Dendritic cell treated with granulocyte-macrophage colony-stimulating factor and Interleukin-4, amounts not matched to agents 40 ng/mL and 50 ng/mL, for 4 days (primary cell): ENCODE measurements at regions not wholly inside any gene's neighbourhood (a gene's known extent, or its start where the extent isn't known, plus 50 kb on each side); places are given as distances from the start of the nearest gene placed in this dataset.

Source experiments
- H3K27ac Mint-ChIP-seq: one replicate; pipeline ENCODE4 v1.8.0; 2022; ENCODE audit warnings: mild to moderate bottlenecking, mixed read lengths
- H3K27me3 Mint-ChIP-seq: one replicate; pipeline ENCODE4 v1.8.0; 2022; ENCODE audit warnings: mild to moderate bottlenecking, mixed read lengths
- H3K36me3 Mint-ChIP-seq: one replicate; pipeline ENCODE4 v1.8.0; 2022; ENCODE audit warnings: low read depth, mixed read lengths
- H3K4me1 Mint-ChIP-seq: one replicate; pipeline ENCODE4 v1.8.0; 2022; ENCODE audit warnings: low read depth, mixed read lengths
- H3K4me3 Mint-ChIP-seq: one replicate; pipeline ENCODE4 v1.8.0; 2022; ENCODE audit warnings: mild to moderate bottlenecking, moderate library complexity, mixed read lengths
- H3K9me3 Mint-ChIP-seq: one replicate; pipeline ENCODE4 v1.8.0; 2022; ENCODE audit warnings: mixed read lengths
- intact Hi-C: fragments of 100-400 bp; cut with micrococcal nuclease; formaldehyde crosslinking; loops from one replicate; pipeline ENCODE4 v1.15.0; 2022

DNA sequence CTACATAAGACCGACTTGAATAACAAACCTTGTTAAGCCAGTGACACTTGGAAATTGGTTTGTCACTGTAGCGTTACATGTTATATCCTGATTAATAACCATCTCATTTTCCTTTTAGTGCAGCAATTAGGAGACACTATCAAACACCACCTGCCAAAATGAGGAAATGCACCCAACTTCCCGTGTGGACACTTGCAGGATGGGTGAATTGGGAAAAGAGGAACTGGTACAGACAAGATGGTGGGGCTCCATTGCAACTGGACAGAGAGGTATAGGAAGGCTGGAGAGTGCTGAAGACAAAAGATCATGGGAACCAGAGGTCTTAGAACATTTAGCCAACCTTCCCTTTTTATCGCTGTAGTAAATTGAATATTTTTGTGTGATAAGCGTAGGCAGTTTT, 816.3 kb upstream of the HS6ST1 start:
- Mint-ChIP-seq H3K27ac (no peak overlapping the region), H3K4me3 (no peak overlapping the region), H3K36me3 (no peaks in the 10 kb centered on the region), H3K27me3 (no peaks in the 10 kb centered on the region), H3K9me3 (peaks cover 9% of the 10 kb centered on the region), H3K4me1 (no peaks in the 10 kb centered on the region)
- intact Hi-C loops, result no loop called here

DNA sequence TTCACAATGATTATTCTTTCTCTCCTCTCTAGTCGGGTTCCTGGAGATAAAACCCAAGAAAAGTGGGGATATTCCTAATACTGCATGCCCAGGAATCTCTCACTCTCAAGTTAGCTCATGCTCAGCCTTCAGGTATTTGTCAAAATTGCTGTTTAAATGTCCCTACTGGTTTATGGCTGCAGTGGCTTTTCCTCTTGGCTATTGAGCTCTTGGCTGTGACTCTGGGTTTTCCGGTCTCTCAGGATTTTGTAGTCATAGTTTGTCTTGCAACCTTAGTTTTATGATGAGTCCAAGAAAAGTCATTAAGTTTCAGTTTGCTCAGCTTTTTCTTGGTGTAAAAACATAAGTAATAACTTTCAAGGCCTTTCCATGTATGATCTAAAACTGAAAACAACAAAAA, 820.7 kb upstream of the HS6ST1 start:
- Mint-ChIP-seq H3K27ac (no peak overlapping the region), H3K4me3 (no peak overlapping the region), H3K36me3 (no peaks in the 10 kb centered on the region), H3K27me3 (no peaks in the 10 kb centered on the region), H3K9me3 (peaks cover 9% of the 10 kb centered on the region), H3K4me1 (no peaks in the 10 kb centered on the region)
- intact Hi-C loops, result no loop called here

DNA sequence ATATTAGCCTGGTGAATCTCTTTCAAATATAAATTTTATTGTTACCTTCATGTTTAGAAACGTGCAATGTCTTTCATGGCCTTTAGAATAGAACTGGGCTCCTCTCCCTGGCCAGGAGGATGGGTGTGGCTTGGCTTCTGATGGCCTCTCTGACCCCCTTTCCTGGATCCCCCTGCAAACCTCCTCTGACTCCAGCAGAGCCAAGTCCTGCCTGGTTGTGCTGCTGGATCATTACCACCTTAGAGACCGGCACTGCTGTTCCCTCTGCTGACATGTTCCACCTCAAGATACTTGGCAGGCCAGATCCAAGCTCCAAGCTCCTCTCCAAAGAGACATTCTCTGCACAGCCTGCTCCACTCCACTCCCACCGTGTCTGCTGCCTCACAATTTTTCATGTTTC, 823.8 kb upstream of the HS6ST1 start:
- H3K27ac Mint-ChIP-seq, result no peak overlapping the region
- intact Hi-C loops, result no loop called here
- H3K36me3 Mint-ChIP-seq, result no peaks in the 10 kb centered on the region
- no peaks in the 10 kb centered on the region for H3K9me3 Mint-ChIP-seq
- H3K4me1 Mint-ChIP-seq, result no peaks in the 10 kb centered on the region
- H3K27me3 Mint-ChIP-seq, result no peaks in the 10 kb centered on the region
- H3K4me3 Mint-ChIP-seq, result no peak overlapping the region

DNA sequence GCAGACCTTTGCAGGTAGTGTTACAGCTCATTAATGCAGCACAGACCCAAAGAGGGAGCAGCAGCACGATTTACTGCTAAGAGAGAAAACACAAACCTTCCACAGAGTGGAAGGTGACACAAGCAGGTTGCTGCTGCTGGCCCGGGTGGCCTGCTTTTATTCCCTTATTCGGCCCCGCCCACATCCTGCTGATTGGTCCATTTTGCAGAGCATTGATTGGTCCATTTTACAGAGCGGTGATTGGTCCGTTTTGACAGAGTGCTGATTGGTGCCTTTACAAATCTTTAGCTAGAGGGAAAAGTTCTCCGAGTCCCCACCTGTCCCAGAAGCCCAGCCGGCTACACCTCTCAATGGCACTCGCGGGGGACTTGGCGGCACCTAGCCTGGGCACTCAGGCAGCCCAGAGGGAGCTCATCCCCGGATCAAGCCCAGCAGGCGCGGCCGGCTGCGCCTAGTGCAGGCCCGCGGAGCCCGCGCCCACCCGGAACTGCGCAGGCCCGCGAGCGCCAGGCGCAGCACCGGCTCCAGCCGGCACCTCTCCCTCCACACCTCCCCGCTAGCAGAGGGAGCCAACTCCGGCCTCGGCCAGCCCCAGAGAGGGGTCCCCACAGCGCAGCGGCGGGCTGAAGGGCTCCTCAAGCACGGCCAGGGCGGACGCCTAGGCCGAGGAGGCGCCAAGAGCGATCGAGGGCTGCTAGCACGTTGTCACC, 825.6 kb upstream of the HS6ST1 start:
- H3K4me1 Mint-ChIP-seq, result no peaks in the 10 kb centered on the region
- peaks cover 3% of the 10 kb centered on the region for H3K9me3 Mint-ChIP-seq
- no peak overlapping the region for H3K27ac Mint-ChIP-seq
- H3K36me3 Mint-ChIP-seq, result no peaks in the 10 kb centered on the region
- no peak overlapping the region for H3K4me3 Mint-ChIP-seq
- intact Hi-C loops, result no loop called here
- no peaks in the 10 kb centered on the region for H3K27me3 Mint-ChIP-seq

DNA sequence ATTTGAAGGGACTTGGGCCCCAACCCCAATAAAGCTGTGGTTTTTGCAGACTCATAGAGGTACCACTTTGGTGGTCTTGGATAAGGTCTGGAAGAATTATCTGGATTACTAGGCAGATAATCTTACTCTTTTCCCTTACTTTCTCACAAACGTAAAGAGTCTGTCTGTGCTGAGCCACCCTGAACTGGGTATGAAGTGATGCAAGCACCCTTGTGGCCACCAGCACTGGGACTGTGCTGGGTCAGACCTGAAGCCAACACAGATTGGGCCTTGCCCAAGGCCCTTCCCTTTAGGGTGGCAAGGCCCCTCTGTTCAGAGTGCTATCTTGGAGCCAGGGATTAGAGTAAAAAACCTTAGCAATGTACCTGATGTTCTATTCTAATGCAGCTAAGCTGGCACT, 827.0 kb upstream of the RAB6C start:
- Mint-ChIP-seq H3K36me3 (no peaks in the 10 kb centered on the region), H3K27me3 (no peaks in the 10 kb centered on the region), H3K9me3 (peaks cover 20% of the 10 kb centered on the region), H3K4me1 (no peaks in the 10 kb centered on the region), H3K27ac (no peak overlapping the region), H3K4me3 (no peak overlapping the region)
- intact Hi-C loops, result no loop called here

DNA sequence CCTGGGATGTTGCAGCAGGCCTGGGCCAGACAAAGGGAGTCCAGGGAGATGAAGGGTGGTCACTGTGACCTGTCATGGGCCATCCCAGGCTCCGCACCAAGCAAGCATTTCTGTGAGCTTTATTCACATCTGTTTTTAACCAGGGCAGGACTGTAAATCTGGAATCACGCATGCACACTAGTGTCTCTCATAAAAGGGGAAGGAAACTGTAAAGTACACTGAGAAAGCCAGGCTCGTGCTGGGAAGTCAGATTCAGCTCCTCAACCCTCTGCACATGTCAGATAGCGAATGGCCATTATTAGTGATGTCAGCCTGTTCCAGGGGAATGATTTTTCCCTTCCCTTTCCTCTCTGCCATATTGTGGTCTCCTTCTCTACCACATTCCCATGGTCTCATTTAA, 818.6 kb upstream of the RAB6C start:
- H3K27me3 Mint-ChIP-seq, result no peaks in the 10 kb centered on the region
- H3K9me3 Mint-ChIP-seq, result no peaks in the 10 kb centered on the region
- H3K4me1 Mint-ChIP-seq, result no peaks in the 10 kb centered on the region
- no peaks in the 10 kb centered on the region for H3K36me3 Mint-ChIP-seq
- H3K4me3 Mint-ChIP-seq, result no peak overlapping the region
- intact Hi-C loops, result no loop called here
- H3K27ac Mint-ChIP-seq, result no peak overlapping the region

DNA sequence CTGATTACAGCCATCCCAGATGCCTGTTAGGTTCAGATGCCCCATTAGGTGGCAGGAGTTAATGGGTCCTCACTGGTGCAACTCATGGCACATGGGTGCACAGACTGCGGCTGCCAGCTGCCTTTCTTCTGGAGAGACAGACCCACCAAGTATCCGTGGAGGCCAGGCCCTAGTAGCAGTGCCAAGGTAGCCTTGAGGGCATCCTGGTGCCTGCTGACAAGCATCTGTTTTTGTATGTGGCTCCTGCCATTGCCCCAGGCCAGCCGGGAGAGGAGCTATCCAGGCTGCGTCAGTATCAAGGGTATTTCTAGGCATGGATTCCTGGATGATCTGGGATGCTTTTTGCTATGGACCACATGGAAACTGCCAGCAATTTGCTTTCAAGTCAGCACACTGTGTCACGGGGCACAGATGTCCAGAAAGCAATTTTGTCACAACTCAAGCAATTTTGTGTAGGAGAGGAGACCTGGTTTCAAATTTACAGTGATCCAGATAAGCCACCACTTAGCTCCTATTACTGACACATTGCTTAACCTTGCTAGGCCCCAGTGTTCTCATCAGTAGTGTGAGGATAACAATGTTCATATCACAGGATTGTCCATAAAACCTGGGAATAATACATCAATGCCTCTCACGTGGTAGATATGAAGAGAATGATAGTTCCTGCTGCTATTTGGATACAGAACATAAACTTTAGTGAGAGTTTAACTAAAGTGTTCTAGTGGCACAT, 815.1 kb upstream of the RAB6C start:
- H3K27ac Mint-ChIP-seq, result no peak overlapping the region
- no peaks in the 10 kb centered on the region for H3K27me3 Mint-ChIP-seq
- H3K4me3 Mint-ChIP-seq, result no peak overlapping the region
- intact Hi-C loops, result no loop called here
- H3K9me3 Mint-ChIP-seq, result no peaks in the 10 kb centered on the region
- H3K36me3 Mint-ChIP-seq, result no peaks in the 10 kb centered on the region
- H3K4me1 Mint-ChIP-seq, result no peaks in the 10 kb centered on the region

DNA sequence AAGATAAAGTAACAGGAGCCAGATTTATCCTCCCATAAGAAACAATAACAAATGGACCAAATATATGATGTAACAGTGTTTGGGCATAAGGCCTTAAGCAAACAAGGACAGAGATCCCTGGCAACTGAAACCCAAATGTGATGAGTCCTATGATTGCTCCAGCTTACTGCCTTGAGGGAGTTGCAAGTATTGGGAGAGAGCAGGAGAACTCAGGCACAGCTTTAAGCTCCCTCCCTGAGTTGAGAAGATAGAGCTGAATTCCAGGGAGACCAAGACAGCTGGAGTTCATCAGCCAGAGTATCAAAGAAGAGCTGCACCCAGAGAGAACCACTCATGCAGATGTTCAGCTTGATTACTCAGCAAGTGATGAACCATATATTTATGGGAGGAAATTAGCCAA, 814.5 kb upstream of the RAB6C start:
- H3K27ac Mint-ChIP-seq, result no peak overlapping the region
- H3K9me3 Mint-ChIP-seq, result no peaks in the 10 kb centered on the region
- no peak overlapping the region for H3K4me3 Mint-ChIP-seq
- no peaks in the 10 kb centered on the region for H3K36me3 Mint-ChIP-seq
- no peaks in the 10 kb centered on the region for H3K4me1 Mint-ChIP-seq
- H3K27me3 Mint-ChIP-seq, result no peaks in the 10 kb centered on the region
- intact Hi-C loops, result no loop called here

DNA sequence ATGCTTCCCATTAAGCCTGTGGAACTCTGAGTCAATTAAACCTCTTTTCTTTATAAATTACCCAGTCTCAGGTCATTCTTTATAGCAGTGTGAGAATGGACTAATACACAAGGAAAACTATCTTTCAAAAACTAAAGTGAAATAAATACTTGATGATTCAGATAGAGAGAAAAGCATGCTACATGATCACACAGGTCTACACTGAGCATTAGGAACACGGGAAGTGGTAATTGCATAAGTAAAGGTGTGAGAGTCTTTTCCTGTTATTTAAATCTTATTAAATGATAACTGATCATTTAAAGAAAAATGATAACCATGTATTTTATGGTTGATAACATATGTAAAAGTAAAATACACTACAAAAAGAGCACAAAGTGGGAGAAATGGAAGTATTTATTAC, 812.0 kb upstream of the RAB6C start:
- intact Hi-C loops, result no loop called here
- no peaks in the 10 kb centered on the region for H3K9me3 Mint-ChIP-seq
- no peaks in the 10 kb centered on the region for H3K36me3 Mint-ChIP-seq
- H3K4me1 Mint-ChIP-seq, result no peaks in the 10 kb centered on the region
- H3K27me3 Mint-ChIP-seq, result no peaks in the 10 kb centered on the region
- no peak overlapping the region for H3K4me3 Mint-ChIP-seq
- H3K27ac Mint-ChIP-seq, result no peak overlapping the region

DNA sequence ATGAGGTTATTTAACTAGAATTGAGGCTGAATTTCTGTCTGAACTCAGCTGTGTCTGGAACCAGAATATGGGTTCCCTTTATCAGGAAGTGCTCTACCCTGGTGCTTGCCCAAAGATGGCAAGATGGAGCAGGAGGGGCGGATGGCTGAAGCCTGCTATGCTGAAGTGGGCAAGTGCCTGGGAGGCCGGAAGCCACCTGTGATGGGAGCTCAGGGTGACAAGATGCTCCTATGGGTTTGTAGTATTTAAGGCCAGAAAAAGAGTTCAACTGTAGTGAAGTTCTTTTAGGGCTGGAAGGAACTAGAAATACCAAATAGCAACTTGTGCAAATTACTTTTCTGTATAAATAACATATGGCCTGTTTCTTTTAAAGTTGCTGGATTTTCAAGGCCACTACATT, 808.9 kb upstream of the RAB6C start:
- Mint-ChIP-seq H3K9me3 (no peaks in the 10 kb centered on the region), H3K4me3 (no peak overlapping the region), H3K36me3 (no peaks in the 10 kb centered on the region), H3K27ac (no peak overlapping the region), H3K4me1 (no peaks in the 10 kb centered on the region), H3K27me3 (no peaks in the 10 kb centered on the region)
- intact Hi-C loops, result no loop called here

DNA sequence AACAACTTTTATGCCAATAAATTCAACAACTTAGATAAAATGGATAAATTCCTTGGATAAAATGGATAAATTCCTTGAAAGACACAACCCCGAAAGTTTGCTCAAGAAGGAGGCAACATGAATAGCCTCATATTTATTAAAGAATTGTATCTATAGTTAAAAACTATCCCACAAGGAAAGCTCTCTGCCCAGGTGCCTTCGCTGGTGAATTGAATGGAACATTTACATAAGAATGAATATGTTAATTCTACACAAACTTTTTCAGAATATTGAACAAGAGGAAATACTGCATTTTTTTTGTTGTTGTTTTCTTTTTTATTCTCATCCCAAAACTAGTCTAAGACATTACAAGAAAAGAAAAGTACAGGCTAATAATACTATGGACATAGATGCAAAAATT, 805.3 kb upstream of the RAB6C start:
- intact Hi-C loops, result no loop called here
- H3K4me1 Mint-ChIP-seq, result no peaks in the 10 kb centered on the region

DNA sequence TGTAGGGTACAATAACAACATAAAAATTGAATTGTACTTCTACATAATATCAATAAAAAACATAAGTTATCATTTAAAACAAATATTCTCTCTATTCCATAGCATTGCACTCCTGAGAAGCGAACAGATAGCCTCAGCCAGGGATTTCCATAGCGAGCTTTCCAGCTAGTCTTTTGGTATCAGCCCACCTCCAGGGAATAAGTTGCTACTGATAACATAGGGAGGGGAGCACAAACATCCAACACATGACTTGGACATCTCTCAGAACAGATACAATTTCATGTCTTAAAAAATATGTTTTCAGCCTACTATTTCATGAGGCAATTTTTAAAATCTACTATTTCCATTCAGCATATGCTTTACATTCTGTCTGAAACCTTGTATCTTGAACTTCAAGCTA, 804.4 kb upstream of the RAB6C start:
- intact Hi-C loops, result no loop called here
- no peaks in the 10 kb centered on the region for H3K9me3 Mint-ChIP-seq
- H3K27ac Mint-ChIP-seq, result no peak overlapping the region
- no peak overlapping the region for H3K4me3 Mint-ChIP-seq
- H3K27me3 Mint-ChIP-seq, result no peaks in the 10 kb centered on the region
- no peaks in the 10 kb centered on the region for H3K4me1 Mint-ChIP-seq
- H3K36me3 Mint-ChIP-seq, result no peaks in the 10 kb centered on the region

More for the DNA sequence above, 805.3 kb upstream of the RAB6C start:
- no peaks in the 10 kb centered on the region for H3K36me3 Mint-ChIP-seq
- H3K4me3 Mint-ChIP-seq, result no peak overlapping the region
- H3K27me3 Mint-ChIP-seq, result no peaks in the 10 kb centered on the region
- no peak overlapping the region for H3K27ac Mint-ChIP-seq
- no peaks in the 10 kb centered on the region for H3K9me3 Mint-ChIP-seq

DNA sequence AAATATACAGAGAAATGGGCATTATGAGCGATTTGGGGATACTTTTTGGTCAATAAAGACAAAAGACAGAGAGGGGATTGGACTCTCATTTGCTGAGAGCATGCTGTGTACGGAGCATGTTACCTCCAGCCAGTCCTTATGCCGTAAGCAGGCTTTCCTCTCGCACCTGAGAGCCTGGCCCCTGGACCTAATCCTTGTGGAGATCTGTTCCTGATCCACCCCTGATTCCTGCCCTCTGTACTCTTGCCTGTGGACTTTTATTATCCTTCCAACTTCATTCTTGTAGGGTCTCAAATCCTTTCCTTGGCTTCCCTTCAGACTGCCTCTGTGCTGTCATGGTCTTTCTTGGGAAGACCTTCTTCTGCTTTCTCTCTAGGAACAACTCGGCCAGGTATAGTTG, 803.1 kb upstream of the RAB6C start:
- H3K4me3 Mint-ChIP-seq, result no peak overlapping the region
- H3K36me3 Mint-ChIP-seq, result no peaks in the 10 kb centered on the region
- no peaks in the 10 kb centered on the region for H3K4me1 Mint-ChIP-seq
- H3K27me3 Mint-ChIP-seq, result no peaks in the 10 kb centered on the region
- H3K27ac Mint-ChIP-seq, result no peak overlapping the region
- H3K9me3 Mint-ChIP-seq, result no peaks in the 10 kb centered on the region
- intact Hi-C loops, result no loop called here

DNA sequence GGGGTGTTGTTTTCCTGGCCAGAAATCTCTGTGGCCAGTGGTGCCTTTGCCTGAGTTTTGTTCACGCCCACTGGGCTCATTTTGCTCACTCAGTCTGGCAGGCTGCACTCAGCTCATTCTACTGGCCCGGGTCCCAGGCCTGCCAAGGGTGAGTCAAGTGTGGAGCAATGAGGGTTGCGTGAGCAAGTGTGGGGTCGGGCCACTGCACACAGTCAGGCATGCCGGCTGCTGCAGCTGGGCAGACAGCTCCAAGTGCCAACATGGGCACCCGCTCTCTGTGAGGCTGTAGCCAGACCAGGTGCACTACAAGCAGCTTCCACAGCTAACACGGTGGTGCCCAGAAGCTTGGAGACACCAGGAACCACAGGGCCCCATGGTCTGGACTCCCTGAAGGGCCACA, 801.1 kb upstream of the RAB6C start:
- peaks cover 4% of the 10 kb centered on the region for H3K27me3 Mint-ChIP-seq
- intact Hi-C loops, result no loop called here
- no peak overlapping the region for H3K27ac Mint-ChIP-seq
- H3K9me3 Mint-ChIP-seq, result no peaks in the 10 kb centered on the region
- no peaks in the 10 kb centered on the region for H3K4me1 Mint-ChIP-seq
- H3K4me3 Mint-ChIP-seq, result no peak overlapping the region
- H3K36me3 Mint-ChIP-seq, result no peaks in the 10 kb centered on the region

DNA sequence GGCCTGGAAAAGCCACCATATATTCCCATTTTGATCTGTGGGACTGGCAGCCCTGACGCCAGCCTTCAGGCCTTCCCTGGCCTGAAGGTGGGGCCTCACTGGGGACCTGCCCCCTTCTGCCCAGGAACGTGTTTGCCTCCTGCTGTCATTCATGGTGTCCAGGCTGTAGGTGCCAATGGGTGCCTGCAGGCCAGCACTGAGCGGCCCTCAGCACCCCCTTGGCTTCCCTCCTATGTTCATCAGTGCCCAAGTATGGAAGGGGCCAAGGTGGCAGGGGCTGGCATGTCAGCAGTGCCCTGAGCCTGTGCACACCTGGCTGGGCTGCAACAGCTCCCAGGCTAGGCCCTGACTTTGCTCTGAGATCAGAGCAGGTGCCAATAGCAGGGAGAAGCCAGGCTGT, 800.3 kb upstream of the RAB6C start:
- intact Hi-C loops, result no loop called here
- Mint-ChIP-seq H3K27ac (no peak overlapping the region), H3K27me3 (peaks cover 4% of the 10 kb centered on the region), H3K9me3 (no peaks in the 10 kb centered on the region), H3K4me1 (no peaks in the 10 kb centered on the region), H3K36me3 (no peaks in the 10 kb centered on the region), H3K4me3 (no peak overlapping the region)
